ENCODE measurements at regions not wholly inside any gene's neighbourhood (a gene's known extent, or its start where the extent isn't known, plus 50 kb on each side); places are given as distances from the start of the nearest gene placed in this dataset.

DNA sequence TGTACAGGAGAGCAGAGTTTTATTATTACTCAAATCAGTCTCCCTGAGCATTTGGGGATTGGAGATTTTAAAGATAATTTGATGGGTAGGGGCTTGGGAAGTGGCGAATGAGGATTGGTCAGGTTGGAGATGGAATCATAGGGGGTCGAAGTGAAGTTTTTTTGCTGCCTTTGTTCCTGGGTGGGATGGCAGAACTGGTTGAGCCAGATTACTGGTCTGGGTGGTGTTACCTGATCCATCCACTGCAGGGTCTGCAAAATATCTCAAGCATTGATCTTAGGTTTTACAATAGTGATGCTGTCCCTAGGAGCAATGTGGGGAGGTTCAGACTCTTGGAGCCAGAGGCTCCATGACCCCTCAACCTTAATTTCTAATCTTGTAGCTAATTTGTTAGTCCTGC lies 108.8 kb downstream of the BACH1 start:
- Histone ChIP-seq H3K36me3 (no peaks in the 10 kb centered on the region), H3K9me3 (no peaks in the 10 kb centered on the region), H3K4me1 (no peaks in the 10 kb centered on the region), H3K27me3 (no peaks in the 10 kb centered on the region), H3K4me3 (replicated peaks in 1 of 3) (no peak overlapping the region), H3K27ac (no peak overlapping the region)
- DNase-seq: no peak
- 78 to 92% methylated on average over 2 of the region's 2 CpGs for WGBS, 2 donors
- intact Hi-C loops (cut with DNase I): no loop called here
- TF ChIP-seq, protein P1, sequence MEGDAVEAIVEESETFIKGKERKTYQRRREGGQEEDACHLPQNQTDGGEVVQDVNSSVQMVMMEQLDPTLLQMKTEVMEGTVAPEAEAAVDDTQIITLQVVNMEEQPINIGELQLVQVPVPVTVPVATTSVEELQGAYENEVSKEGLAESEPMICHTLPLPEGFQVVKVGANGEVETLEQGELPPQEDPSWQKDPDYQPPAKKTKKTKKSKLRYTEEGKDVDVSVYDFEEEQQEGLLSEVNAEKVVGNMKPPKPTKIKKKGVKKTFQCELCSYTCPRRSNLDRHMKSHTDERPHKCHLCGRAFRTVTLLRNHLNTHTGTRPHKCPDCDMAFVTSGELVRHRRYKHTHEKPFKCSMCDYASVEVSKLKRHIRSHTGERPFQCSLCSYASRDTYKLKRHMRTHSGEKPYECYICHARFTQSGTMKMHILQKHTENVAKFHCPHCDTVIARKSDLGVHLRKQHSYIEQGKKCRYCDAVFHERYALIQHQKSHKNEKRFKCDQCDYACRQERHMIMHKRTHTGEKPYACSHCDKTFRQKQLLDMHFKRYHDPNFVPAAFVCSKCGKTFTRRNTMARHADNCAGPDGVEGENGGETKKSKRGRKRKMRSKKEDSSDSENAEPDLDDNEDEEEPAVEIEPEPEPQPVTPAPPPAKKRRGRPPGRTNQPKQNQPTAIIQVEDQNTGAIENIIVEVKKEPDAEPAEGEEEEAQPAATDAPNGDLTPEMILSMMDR (IDR thresholded peaks at IDR 0.05): no peak
- no peak for TF ChIP-seq POLR2A (IDR thresholded peaks at IDR 0.05)

DNA sequence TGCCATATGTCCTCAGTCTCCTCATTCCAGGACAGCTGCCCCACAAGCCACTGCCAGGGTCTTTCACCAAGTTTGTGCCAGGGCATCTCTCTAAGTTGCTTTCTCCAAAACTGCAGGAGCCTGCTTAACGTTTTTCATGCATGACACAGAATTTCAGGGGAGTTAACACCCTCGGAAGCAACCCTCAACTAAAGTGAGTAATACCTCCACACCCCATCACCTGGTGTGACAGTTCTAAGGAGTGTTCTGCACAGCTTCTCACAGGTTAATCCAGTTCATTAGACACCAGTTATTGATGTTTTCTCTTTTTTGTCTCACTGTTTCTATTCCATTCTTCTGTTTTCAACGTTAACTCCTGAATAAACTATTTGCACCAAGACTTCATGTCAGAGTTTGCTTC lies 115.0 kb downstream of the BACH1 start:
- TF ChIP-seq POLR2A (IDR thresholded peaks at IDR 0.05): no peak
- TF ChIP-seq, protein P1 (IDR thresholded peaks at IDR 0.05): no peak
- H3K36me3 ChIP-seq: no peaks in the 10 kb centered on the region
- intact Hi-C loops (cut with DNase I): no loop called here
- H3K9me3 ChIP-seq: no peaks in the 10 kb centered on the region
- H3K27me3 ChIP-seq: no peaks in the 10 kb centered on the region
- DNase-seq: no peak
- WGBS, 2 donors: 61 to 64% methylated on average over 3 of the region's 3 CpGs
- H3K4me1 ChIP-seq: no peaks in the 10 kb centered on the region
- H3K27ac ChIP-seq: no peak overlapping the region
- no peak overlapping the region for H3K4me3 ChIP-seq (replicated peaks in 1 of 3)

DNA sequence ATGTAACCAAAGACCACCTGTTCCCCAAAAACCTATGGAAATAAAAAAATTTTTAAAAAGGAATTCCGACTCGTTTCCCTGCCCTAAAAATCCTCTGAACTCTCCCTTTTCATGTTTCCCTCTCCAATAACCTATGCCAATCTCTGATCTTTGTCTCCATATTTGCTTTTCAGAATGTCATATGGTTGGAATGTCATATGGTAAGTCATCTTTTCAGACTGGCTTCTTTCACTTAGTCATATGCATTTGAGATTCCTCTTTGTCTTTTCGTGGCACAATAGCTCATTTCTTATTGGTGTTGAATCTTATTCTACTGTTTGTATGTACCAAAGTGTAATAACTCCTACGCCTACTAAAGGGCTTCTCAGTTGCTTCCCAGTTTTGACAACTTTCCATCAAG lies 117.5 kb downstream of the BACH1 start:
- intact Hi-C loops (cut with DNase I): no loop called here
- no peaks in the 10 kb centered on the region for H3K36me3 ChIP-seq
- no peak for DNase-seq
- no peaks in the 10 kb centered on the region for H3K27me3 ChIP-seq
- no peaks in the 10 kb centered on the region for H3K4me1 ChIP-seq
- no peak overlapping the region for H3K4me3 ChIP-seq (replicated peaks in 1 of 3)
- no peak overlapping the region for H3K27ac ChIP-seq
- WGBS, 2 donors: 95% methylated on average over 4 of the region's 4 CpGs
- no peaks in the 10 kb centered on the region for H3K9me3 ChIP-seq
- TF ChIP-seq, protein P1 (IDR thresholded peaks at IDR 0.05): no peak
- no peak for TF ChIP-seq POLR2A (IDR thresholded peaks at IDR 0.05)

DNA sequence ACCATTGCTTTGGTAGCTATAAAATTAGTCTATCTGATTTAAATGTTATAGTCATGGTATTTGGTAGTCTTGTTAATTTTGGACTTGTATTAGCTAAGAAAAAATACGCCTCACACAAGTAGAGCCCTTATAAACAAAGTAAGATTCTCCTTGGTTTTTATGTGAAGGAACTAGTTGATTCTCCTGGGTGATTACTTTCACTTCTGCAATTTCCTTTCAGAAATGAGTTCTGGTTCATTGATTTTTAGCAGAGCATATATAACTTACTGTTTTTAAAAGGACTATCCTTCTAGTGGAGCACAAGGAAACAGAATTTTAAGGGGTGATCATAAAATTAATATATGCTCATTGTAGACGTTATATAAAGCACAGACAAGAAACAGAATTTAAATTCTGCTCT lies 120.1 kb downstream of the BACH1 start:
- intact Hi-C loops (cut with DNase I): no loop called here
- peaks cover 0 to 6% of the 10 kb centered on the region in 2 donors for H3K4me1 ChIP-seq
- no peaks in the 10 kb centered on the region for H3K9me3 ChIP-seq
- TF ChIP-seq, protein P1 (IDR thresholded peaks at IDR 0.05): no peak
- no peak for TF ChIP-seq POLR2A (IDR thresholded peaks at IDR 0.05)
- no peak overlapping the region for H3K4me3 ChIP-seq (replicated peaks in 1 of 3)
- WGBS, 2 donors: 71 to 72% methylated on average over 2 of the region's 2 CpGs
- no peak overlapping the region for H3K27ac ChIP-seq
- DNase-seq: no peak
- H3K36me3 ChIP-seq: no peaks in the 10 kb centered on the region
- H3K27me3 ChIP-seq: no peaks in the 10 kb centered on the region

DNA sequence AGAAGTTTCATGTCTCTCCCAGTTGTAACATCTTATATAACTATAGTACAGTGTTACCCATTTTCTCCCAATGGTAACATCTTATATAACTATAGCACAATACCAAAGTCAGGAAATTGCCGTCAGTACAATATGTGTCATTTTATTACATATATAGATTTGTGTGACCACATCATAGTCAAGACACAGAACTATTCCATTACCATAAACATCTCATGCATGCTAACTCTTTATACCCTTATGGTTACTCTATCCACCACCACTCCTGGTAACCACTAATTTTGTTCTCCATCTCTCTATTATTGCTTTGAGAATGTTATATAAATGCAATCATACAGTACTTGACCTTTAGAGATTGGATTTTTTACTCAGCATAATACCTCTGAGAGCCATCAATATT lies 120.7 kb downstream of the BACH1 start:
- H3K4me3 ChIP-seq (replicated peaks in 1 of 3): no peak overlapping the region
- TF ChIP-seq POLR2A (IDR thresholded peaks at IDR 0.05): no peak
- TF ChIP-seq, protein P1 (IDR thresholded peaks at IDR 0.05): no peak
- H3K4me1 ChIP-seq: peaks cover 0 to 6% of the 10 kb centered on the region in 2 donors
- no peaks in the 10 kb centered on the region for H3K9me3 ChIP-seq
- H3K36me3 ChIP-seq: no peaks in the 10 kb centered on the region
- 96% methylated on average over 1 of the region's 1 CpG for whole genome bisulfite sequencing, 2 donors
- intact Hi-C loops (cut with DNase I): no loop called here
- DNase-seq: no peak
- no peak overlapping the region for H3K27ac ChIP-seq
- H3K27me3 ChIP-seq: no peaks in the 10 kb centered on the region

All from thyroid gland (tissue), 4 donors.